ENCODE measurements at regions not wholly inside any gene's neighbourhood (a gene's known extent, or its start where the extent isn't known, plus 50 kb on each side); places are given as distances from the start of the nearest gene placed in this dataset.

GRCh38 chr15:26477044-26477443, 295.8 kb downstream of the GABRB3 start:
- DNase-seq (ENCODE audit: unreplicated experiment), result no peak
- no TSS peak for BruUV-seq (replicated peaks)
- intact Hi-C loops (cut with micrococcal nuclease), result no loop called here
- TF ChIP-seq CTCF (IDR thresholded peaks at IDR 0.05; ENCODE audit: unreplicated experiment), result no peak
- H3K4me1 Mint-ChIP-seq (ENCODE audit: insufficient read depth, unreplicated experiment), result no peaks in the 10 kb centered on the region
- H3K27me3 Mint-ChIP-seq (ENCODE audit: insufficient read depth, unreplicated experiment), result no peaks in the 10 kb centered on the region
- no peaks in the 10 kb centered on the region for H3K36me3 Mint-ChIP-seq (ENCODE audit: insufficient read depth, unreplicated experiment)
- no peak overlapping the region for H3K4me3 Mint-ChIP-seq (ENCODE audit: unreplicated experiment)
- H3K27ac Mint-ChIP-seq (ENCODE audit: low read depth, unreplicated experiment), result no peak overlapping the region
- peaks cover 42% of the 10 kb centered on the region for H3K9me3 Mint-ChIP-seq (ENCODE audit: unreplicated experiment)
- CTCF ChIA-PET, result no interaction called here
- POLR2A ChIA-PET, result no interaction called here

- no peak overlapping the region for H3K4me3 Mint-ChIP-seq (ENCODE audit: unreplicated experiment)
- no peak for TF ChIP-seq CTCF (IDR thresholded peaks at IDR 0.05; ENCODE audit: unreplicated experiment)
- ChIA-PET CTCF (interaction anchor here (0.6 kb wide), 1 partner anchor 423 kb away, joined by 3 read pairs; no protein-coding TSS in a partner anchor), POLR2A (no interaction called here)
- intact Hi-C loops (cut with micrococcal nuclease), result no loop called here
- no peaks in the 10 kb centered on the region for H3K36me3 Mint-ChIP-seq (ENCODE audit: insufficient read depth, unreplicated experiment)
- no peak for DNase-seq (ENCODE audit: unreplicated experiment)
- peaks cover 36% of the 10 kb centered on the region for H3K9me3 Mint-ChIP-seq (ENCODE audit: unreplicated experiment)
- H3K27ac Mint-ChIP-seq (ENCODE audit: low read depth, unreplicated experiment), result no peak overlapping the region
- H3K27me3 Mint-ChIP-seq (ENCODE audit: insufficient read depth, unreplicated experiment), result no peaks in the 10 kb centered on the region
- no peaks in the 10 kb centered on the region for H3K4me1 Mint-ChIP-seq (ENCODE audit: insufficient read depth, unreplicated experiment)
- no TSS peak for BruUV-seq (replicated peaks)
Observed at GRCh38 chr15:26475554-26475953, 297.3 kb downstream of the GABRB3 start.

- intact Hi-C loops (cut with micrococcal nuclease), result no loop called here
- no peak for DNase-seq (ENCODE audit: unreplicated experiment)
- Mint-ChIP-seq H3K4me3 (ENCODE audit: unreplicated experiment) (no peak overlapping the region), H3K27me3 (ENCODE audit: insufficient read depth, unreplicated experiment) (no peaks in the 10 kb centered on the region), H3K4me1 (ENCODE audit: insufficient read depth, unreplicated experiment) (no peaks in the 10 kb centered on the region), H3K9me3 (ENCODE audit: unreplicated experiment) (peaks cover 52% of the 10 kb centered on the region), H3K36me3 (ENCODE audit: insufficient read depth, unreplicated experiment) (no peaks in the 10 kb centered on the region), H3K27ac (ENCODE audit: low read depth, unreplicated experiment) (no peak overlapping the region)
- TF ChIP-seq CTCF (IDR thresholded peaks at IDR 0.05; ENCODE audit: unreplicated experiment), result no peak
- ChIA-PET POLR2A (no interaction called here), CTCF (no interaction called here)
- no TSS peak for BruUV-seq (replicated peaks)
Observed at GRCh38 chr15:26472661-26473060, 300.2 kb downstream of the GABRB3 start.

- Mint-ChIP-seq H3K4me1 (ENCODE audit: insufficient read depth, unreplicated experiment) (no peaks in the 10 kb centered on the region), H3K9me3 (ENCODE audit: unreplicated experiment) (peaks cover 23% of the 10 kb centered on the region), H3K27ac (ENCODE audit: low read depth, unreplicated experiment) (no peak overlapping the region), H3K27me3 (ENCODE audit: insufficient read depth, unreplicated experiment) (no peaks in the 10 kb centered on the region), H3K36me3 (ENCODE audit: insufficient read depth, unreplicated experiment) (no peaks in the 10 kb centered on the region), H3K4me3 (ENCODE audit: unreplicated experiment) (no peak overlapping the region)
- TF ChIP-seq CTCF (IDR thresholded peaks at IDR 0.05; ENCODE audit: unreplicated experiment), result no peak
- POLR2A ChIA-PET, result no interaction called here
- CTCF ChIA-PET, result interaction anchor here (0.5 kb wide), 2 partner anchors 9 to 27 kb away, joined by 3 to 7 read pairs; no protein-coding TSS in a partner anchor
- no TSS peak for BruUV-seq (replicated peaks)
- intact Hi-C loops (cut with micrococcal nuclease), result no loop called here
- DNase-seq (ENCODE audit: unreplicated experiment), result no peak
Observed at GRCh38 chr15:26461847-26462608, 310.8 kb downstream of the GABRB3 start.

All from MCF 10A (cell line).